SKM-1 (cell line): ENCODE measurements at regions not wholly inside any gene's neighbourhood (a gene's known extent, or its start where the extent isn't known, plus 50 kb on each side); places are given as distances from the start of the nearest gene placed in this dataset.
"Not testable (repeated sequence)": the region's sequence is repeated elsewhere in the genome, so short reads cannot be mapped to it uniquely, and the experiment has no call there.

Experiments
- DNase-seq: peaks from one replicate; lab custom pipeline; 2025; ENCODE audit not compliant: unreplicated experiment; lab: John Stamatoyannopoulos, UW

DNA sequence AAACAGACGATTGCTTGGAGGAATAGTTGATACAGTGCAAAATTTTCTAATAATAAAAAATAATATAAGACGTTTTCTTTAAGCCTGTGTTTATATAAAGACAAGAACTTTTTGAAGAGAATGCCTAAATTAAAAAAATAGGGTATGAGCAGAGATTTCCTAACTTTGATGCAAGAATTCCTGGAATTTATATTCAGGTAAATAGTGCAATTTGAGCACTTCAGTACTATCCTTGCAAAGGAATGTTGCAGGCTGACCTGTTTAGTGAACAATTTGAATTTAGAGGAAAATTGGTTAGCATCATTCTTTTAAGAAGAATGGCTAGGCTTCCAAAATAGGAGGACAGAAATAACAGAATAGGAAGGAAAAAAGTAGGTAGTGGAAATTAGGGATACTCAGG, 1172.3 kb downstream of the HACE1 start:
- DNase-seq: no peak

DNA sequence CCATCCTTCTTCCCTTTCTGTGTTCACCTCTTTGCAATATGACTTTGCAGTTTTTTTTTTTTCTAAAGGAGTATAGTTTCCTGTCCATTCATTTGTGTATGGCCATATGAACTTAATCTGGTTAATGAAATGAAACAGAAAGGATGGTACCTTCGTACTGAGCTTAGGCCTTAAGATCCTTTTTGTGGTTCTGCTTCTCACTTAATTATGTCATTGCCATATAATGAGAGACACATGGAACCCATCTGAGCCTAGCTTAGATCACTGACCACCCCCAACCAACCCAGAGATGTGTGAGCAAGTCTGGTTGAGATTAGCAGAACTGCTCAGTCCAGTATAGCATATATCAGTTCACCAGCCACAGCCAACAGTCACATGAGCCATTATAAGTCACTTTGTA, 1179.6 kb downstream of the HACE1 start:
- DNase-seq: no peak

DNA sequence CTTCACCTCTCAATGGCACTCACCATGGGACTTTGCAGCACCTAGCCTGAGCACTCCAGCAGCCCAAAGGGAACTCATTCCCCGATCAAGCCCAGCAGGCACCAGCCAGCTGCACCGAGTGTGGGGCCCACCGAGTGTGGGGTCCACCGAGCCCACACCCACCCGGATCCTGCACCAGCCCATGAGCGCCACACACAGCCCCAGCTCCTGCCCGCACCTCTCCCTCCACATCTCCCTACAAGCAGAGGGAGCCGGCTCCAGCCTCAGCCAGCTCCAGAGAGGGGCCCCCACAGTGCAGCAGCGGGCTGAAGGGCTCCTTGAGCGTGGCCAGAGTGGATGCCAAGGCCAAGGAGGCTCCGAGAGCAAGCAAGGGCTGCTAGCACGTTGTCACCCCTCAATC, 1182.4 kb downstream of the HACE1 start:
- no peak for DNase-seq

DNA sequence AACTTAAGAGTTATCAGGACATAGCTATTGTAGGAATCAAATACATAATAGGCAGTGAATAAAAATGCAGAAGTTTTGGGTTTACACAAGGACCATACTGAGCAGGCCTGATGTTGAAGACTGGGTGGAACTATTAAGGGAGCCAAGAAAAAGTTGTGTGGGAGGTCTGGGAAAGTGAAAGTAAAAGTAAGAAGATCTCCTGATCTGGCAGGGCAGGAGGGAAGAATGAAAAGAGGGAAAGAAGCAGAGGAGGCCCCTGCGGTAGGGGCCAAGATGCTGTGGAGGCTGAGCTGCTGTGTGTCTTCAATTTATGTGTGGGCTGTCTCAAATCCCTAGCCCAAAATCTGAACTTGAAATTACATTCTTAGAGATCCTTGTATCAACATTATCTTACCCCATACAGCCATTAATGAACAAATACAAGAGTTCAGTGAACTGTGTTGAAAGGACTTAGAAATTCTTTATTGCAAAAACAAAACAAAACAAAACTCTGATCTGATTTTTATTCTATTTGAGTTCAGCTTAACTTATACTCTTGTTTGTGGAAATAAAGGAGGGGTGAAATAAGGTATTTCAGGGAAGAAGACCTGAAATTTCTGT, 1183.8 kb downstream of the HACE1 start:
- DNase-seq: no peak

GRCh38 chr6:103674790-103675189, 1184.9 kb downstream of the HACE1 start:
- no peak for DNase-seq

DNA sequence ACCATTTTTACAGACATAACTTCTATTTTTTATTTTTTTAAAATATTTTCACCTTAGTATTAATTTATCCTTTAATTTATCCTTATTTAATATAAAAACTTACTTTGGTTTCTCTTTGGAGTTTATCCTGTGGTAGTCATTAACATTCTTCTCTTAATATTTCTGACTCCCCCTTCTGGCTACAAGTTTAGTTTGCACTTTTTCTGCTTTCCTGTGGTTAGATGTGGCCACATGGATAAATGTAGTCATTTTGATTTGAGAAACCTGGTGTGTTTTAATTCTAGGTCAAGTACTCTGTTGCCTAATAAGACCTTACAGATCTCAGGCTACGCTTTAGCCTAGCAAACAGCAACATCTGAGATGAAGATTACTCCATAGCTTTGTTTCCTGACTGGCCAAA, 1187.5 kb downstream of the HACE1 start:
- DNase-seq: no peak

- no peak for DNase-seq
Observed at GRCh38 chr6:103629613-103630012, 1230.1 kb downstream of the HACE1 start.

DNA sequence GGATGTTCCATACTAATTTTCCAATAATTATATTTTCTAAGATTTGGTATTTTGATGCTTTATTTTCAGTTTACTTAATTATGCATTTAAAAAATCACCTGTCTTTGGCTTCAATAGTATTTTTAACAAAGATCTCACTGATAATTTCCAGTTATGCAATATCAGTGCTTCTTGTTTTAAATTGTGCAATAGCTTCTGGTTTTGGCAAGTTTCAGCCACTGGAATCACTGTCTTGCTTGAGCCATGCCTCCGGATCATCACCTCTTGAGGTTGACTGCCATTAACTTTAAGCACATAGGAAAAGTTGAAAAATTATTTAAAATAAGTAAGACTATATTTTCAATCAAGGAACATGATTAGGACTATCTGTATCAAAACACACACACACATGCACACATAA, 1242.1 kb downstream of the HACE1 start:
- no peak for DNase-seq

- DNase-seq: no peak
Observed at GRCh38 chr6:103587722-103588121, 1272.0 kb downstream of the HACE1 start.

DNA sequence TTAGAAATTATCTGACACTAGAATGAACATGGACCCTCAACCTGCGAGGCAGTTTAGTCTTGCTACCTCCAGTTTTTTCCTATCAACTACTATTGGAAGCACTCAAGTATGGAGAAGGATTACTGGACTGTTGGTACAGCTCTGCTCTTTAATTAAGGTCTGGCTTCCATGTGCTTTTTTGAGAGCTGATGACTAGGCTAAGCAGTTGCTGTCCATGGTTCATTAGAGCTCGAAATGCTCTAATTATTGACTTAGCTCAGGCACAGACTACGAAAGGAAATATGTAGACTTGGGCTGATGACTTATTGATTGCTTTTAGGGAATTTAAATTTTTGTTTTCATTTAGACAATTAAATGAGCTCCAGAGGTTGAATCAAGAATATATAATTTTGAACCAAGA, 1281.6 kb downstream of the HACE1 start:
- no peak for DNase-seq

- no peak for DNase-seq
Observed at GRCh38 chr6:103570431-103570830, 1289.3 kb downstream of the HACE1 start.

DNA sequence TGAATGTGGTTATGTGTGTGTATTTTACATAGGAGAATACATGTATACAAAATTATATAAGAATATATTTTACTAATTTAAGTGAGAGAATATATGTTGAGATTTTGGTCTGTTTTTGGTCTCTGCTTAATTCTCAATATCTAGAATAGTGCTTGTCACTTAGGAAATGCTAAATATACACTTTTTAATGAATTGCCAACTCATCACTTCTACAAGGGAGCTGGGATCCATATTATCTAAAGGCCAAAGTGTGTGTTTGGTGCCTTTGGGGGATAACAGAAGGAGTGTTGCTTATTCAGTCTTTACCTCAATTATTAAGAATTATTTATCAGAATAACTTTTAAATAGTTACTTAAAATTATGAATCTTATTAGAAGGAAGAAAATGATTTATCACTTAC, 1304.8 kb downstream of the HACE1 start:
- DNase-seq: no peak

DNA sequence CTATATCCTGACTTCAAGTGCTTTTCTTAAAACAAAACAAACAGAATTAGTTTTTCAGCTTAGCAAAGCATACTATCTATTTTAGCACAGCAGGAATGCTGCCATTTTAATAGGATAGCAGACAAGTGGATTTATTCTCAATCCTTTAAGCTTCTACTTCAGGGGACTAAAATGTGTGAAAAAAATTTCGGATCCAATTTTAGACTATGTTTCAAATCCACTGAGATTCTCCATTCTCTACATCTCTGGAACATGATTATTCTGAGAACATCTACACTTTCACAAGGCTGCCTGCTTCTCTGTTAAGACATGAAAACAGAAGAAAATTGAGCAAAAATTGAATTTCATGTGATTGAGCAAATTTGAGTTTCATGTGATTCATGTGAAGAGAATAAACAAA, 1321.3 kb downstream of the HACE1 start:
- no peak for DNase-seq

DNA sequence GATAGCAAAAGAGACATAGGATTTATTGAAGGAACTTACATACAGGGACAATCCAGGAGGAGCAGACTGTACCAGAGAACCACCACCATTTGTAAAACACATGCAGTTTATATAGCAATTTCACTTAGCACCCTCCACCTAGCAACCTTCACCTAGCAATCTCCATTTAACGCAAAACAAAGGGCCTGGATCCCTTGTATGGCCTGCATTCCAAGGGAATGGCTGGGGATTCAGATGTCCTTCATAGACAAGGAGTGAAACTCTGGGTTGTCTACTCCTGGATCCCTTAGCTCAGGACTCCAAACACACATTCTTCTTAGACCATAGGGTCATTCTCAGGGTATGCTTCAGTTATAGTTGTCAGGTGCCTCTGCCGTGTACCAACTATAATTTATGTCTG, 1324.9 kb downstream of the HACE1 start:
- DNase-seq: no peak

DNA sequence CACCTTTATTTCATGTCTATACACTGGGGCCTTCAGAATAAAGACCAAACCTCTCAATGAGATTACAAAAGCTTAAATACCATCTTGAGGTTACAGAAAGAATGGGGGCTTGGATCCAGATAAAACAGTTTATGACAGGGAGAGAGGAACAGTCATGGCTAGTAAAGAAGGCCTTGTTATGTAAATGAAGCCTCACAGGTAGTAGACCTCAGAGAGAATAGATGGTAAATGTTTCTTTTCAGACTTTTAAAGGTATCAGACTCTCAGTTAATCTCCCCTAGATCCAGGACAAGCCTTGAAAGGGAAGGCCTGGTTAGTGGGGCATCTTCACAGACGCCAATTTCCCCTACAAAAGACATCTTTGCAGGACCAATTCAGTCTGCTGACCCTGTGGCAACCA, 1325.6 kb downstream of the HACE1 start:
- DNase-seq: no peak

GRCh38 chr6:103522045-103522444, 1337.7 kb downstream of the HACE1 start:
- no peak for DNase-seq

DNA sequence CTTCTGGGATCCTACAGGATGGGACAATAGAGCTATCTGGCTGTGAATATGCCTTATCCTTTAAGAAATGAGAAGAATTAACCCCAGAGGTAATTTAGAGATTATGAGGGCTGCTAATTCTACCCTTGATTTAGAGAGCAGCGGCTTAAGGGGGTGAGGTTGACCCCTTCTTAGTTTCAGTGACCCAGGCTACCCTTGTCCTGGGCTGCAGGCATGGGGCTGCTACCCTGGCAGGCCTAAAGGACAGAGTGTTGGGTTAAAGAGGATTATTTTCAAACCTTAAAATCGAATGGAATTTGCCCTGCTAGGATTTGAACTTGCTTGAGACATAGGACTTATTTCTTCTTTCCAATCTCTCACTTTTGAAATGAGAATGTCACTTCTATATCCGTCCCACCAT, 1343.4 kb downstream of the HACE1 start:
- no peak for DNase-seq

- DNase-seq: no peak
Observed at GRCh38 chr6:103507052-103507451, 1352.7 kb downstream of the HACE1 start.

- no peak for DNase-seq
Observed at GRCh38 chr6:103505155-103505518, 1354.6 kb downstream of the HACE1 start.

DNA sequence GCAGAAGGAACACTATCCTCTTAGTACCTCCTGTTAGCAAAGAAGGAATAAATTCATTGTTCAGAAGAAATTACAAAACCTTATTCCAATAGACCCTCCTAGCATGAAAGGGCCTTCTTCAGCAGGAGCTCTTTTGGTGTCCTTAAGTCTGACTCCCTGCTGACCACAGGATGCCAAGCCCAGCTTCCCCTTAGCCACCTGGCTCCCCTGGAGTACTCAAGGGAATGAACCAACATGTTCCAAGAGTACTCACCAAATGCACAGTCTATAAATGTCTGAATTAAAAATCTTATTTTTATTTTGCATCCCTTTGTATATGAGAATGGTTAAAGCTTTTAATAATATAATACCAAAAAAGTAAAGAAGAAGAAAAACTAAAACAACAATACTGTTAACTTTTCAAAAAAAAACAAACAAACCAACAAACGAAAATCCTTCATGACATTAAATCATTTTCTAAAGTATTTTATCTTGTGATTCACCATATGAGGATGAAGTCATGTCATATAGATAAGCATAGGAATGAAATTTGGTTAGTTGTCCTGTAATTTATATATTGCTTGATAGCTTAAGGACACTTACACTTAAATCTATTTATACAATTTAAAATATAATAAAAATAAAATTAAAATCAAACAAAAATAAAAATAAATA, 1355.1 kb downstream of the HACE1 start:
- DNase-seq: no peak

DNA sequence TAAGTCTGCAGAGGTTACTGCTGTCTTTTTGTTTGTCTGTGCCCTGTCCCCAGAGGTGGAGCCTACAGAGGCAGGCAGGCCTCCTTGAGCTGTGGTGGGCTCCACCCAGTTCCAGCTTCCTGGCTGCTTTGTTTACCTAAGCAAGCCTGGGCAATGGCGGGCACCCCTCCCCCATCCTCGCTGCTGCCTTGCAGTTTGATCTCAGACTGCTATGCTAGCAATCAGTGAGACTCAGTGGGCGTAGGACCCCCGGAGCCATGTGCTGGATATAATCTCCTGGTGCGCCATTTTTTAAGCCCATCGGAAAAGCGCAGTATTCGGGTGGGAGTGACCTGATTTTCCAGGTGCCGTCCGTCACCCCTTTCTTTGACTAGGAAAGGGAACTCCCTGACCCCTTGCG, 1363.1 kb downstream of the HACE1 start:
- not testable (repeated sequence) for DNase-seq

- no peak for DNase-seq
Observed at GRCh38 chr6:103456652-103457051, 1403.1 kb downstream of the HACE1 start.

DNA sequence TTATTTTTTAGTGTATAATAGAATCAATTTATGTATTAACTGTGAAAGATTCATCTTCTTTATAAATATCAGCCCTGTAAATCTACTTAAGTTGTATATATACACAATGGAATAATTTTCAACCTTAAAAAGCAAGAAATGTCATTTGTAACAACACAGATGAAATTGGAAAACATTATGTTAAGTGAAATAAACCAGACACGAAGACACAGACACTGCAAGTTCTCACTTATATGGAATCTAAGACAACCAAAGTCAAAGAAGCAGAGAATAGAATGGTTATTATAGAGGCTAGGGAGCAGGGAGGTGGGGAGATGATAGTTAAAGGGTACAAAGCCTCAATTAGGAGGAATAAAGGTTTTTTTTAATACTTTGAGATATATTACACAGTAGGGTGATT, 1404.4 kb downstream of the HACE1 start:
- DNase-seq: no peak
